GM23248 (cell line): ENCODE measurements at regions not wholly inside any gene's neighbourhood (a gene's known extent, or its start where the extent isn't known, plus 50 kb on each side); places are given as distances from the start of the nearest gene placed in this dataset.
A peak's percentile ranks its signal among the peaks of the same experiment; 100 is the strongest.

Source experiments
- DNase-seq: peaks from one replicate; pipeline ENCODE4 v3.0.0-alpha.2; 2015
- H2AFZ ChIP-seq: fragments of 200-600 bp; sonication (generic); 2 replicates; pipeline ENCODE4 v1.6.1; 2016; ENCODE audit warnings: antibody characterized with exemption
- H3F3A ChIP-seq: fragments of 200-600 bp; sonication (generic); 2 replicates; pipeline ENCODE4 v1.6.1; 2016; ENCODE audit warnings: mild to moderate bottlenecking, antibody characterized with exemption, mixed run types; ENCODE audit not compliant: insufficient read depth
- H3K27ac ChIP-seq: fragments of 200-600 bp; sonication (generic); 2 replicates; pipeline ENCODE4 v1.5.1; 2016; ENCODE audit warnings: mild to moderate bottlenecking
- H3K27me3 ChIP-seq: fragments of 200-600 bp; sonication (generic); replicated peaks from 2 replicates; pipeline ENCODE4 v1.6.1; 2016; ENCODE audit warnings: mild to moderate bottlenecking; ENCODE audit not compliant: insufficient read depth
- H3K36me3 ChIP-seq: fragments of 200-600 bp; sonication (generic); 2 replicates; pipeline ENCODE4 v1.6.1; 2016; ENCODE audit warnings: low read depth, mild to moderate bottlenecking
- H3K4me1 ChIP-seq: fragments of 200-600 bp; sonication (generic); 2 replicates; pipeline ENCODE4 v1.6.1; 2016; ENCODE audit warnings: mild to moderate bottlenecking; ENCODE audit not compliant: insufficient read depth
- H3K4me2 ChIP-seq: fragments of 200-600 bp; sonication (generic); one replicate; pipeline ENCODE4 v1.6.1; 2016; ENCODE audit warnings: mild to moderate bottlenecking; ENCODE audit not compliant: unreplicated experiment
- H3K4me3 ChIP-seq: fragments of 200-600 bp; sonication (generic); 2 replicates; pipeline ENCODE4 v1.5.1; 2016; ENCODE audit warnings: mild to moderate bottlenecking
- H3K79me2 ChIP-seq: fragments of 200-600 bp; sonication (generic); 2 replicates; pipeline ENCODE4 v1.6.1; 2016; ENCODE audit warnings: mild to moderate bottlenecking; ENCODE audit not compliant: insufficient read depth
- H3K9ac ChIP-seq: fragments of 200-600 bp; sonication (generic); 2 replicates; pipeline ENCODE4 v1.6.1; 2016; ENCODE audit warnings: mild to moderate bottlenecking
- H3K9me2 ChIP-seq: fragments of 200-600 bp; sonication (generic); 2 replicates; pipeline ENCODE4 v1.6.1; 2016; ENCODE audit warnings: mixed run types, mild to moderate bottlenecking, moderate library complexity; ENCODE audit not compliant: insufficient read depth
- H3K9me3 ChIP-seq: fragments of 200-600 bp; sonication (generic); one replicate; pipeline ENCODE4 v1.6.1; 2017; ENCODE audit warnings: low read depth
- H4K20me1 ChIP-seq: fragments of 200-600 bp; sonication (generic); 2 replicates; pipeline ENCODE4 v1.6.0; 2016; ENCODE audit not compliant: insufficient read depth
- EZH2 ChIP-seq: fragments of 200-600 bp; sonication (generic); IDR thresholded peaks from 2 replicates; pipeline ENCODE4 v1.6.1; 2018; ENCODE audit warnings: antibody characterized with exemption, mild to moderate bottlenecking; ENCODE audit not compliant: insufficient read depth, poor library complexity, severe bottlenecking
- EZH2phosphoT487 ChIP-seq: fragments of 200-600 bp; sonication (generic); IDR thresholded peaks from 2 replicates; pipeline ENCODE4 v1.6.1; 2018; ENCODE audit warnings: antibody characterized with exemption, moderate library complexity, mild to moderate bottlenecking, low read depth; ENCODE audit not compliant: insufficient read depth
- WGBS, 2 experiments: methylation state at CpG; one replicate each; pipeline ENCODE4 v1.1.6; 2015 to 2017; ENCODE audit warnings: low lambda C conversion rate in 2 of 2, low coverage in 1 of 2; ENCODE audit errors: missing lambda C conversion rate in 2 of 2; 5-methylcytosine and 5-hydroxymethylcytosine counted together
- in situ Hi-C: fragments of 300-500 bp; cut with MboI; formaldehyde crosslinking; loops from 2 replicates; pipeline ENCODE4 v1.15.0; 2020

GRCh38 chr6:133595111-133595761 is 293.7 kb upstream of the TCF21 start:
- H2AFZ ChIP-seq, result peak overlapping the region; percentile 28
- no peaks in the 10 kb centered on the region for H3K27me3 ChIP-seq
- 26 to 28% methylated on average over 7 of the region's 7 CpGs for WGBS, 2 experiments
- no peaks in the 10 kb centered on the region for H3K9me3 ChIP-seq
- no peaks in the 10 kb centered on the region for H3K79me2 ChIP-seq
- no peaks in the 10 kb centered on the region for H4K20me1 ChIP-seq
- in situ Hi-C loops, result no loop called here
- H3K36me3 ChIP-seq, result no peaks in the 10 kb centered on the region
- H3K4me1 ChIP-seq, result peaks cover 42% of the 10 kb centered on the region
- H3K4me2 ChIP-seq, result peak overlapping the region; percentile 29
- no peak overlapping the region for H3K9ac ChIP-seq
- TF ChIP-seq EZH2 (no peak), EZH2phosphoT487 (0 out of 2 replicates have a peak, but pooled peaks have one; percentile 32)
- H3K9me2 ChIP-seq, result no peaks in the 10 kb centered on the region; the same call in 1 of the 2 replicates
- peaks cover 36% of the 10 kb centered on the region; the same call in 1 of the 2 replicates for H3F3A ChIP-seq
- 0 out of 2 replicates have a peak overlapping the region, but pooled peaks have one; percentile 14 for H3K4me3 ChIP-seq
- H3K27ac ChIP-seq, result no peak overlapping the region
- DNase-seq, result peak; percentile 28

GRCh38 chr6:133606852-133607251 is 282.1 kb upstream of the TCF21 start:
- Histone ChIP-seq H3K27me3 (no peaks in the 10 kb centered on the region), H3K4me2 (no peak overlapping the region), H3K4me1 (peaks cover 25% of the 10 kb centered on the region), H3K9me2 (no peaks in the 10 kb centered on the region), H3F3A (peaks cover 32% of the 10 kb centered on the region), H3K27ac (no peak overlapping the region), H2AFZ (no peak overlapping the region), H3K36me3 (no peaks in the 10 kb centered on the region), H3K9me3 (no peaks in the 10 kb centered on the region), H4K20me1 (no peaks in the 10 kb centered on the region), H3K4me3 (no peak overlapping the region), H3K79me2 (no peaks in the 10 kb centered on the region), H3K9ac (no peak overlapping the region)
- no peak for DNase-seq
- WGBS, 2 experiments, result 73 to 79% methylated on average over 3 of the region's 3 CpGs
- TF ChIP-seq EZH2phosphoT487 (no peak), EZH2 (no peak)
- in situ Hi-C loops, result no loop called here

GRCh38 chr6:133608620-133609019 is 280.3 kb upstream of the TCF21 start:
- no peaks in the 10 kb centered on the region for H3K9me3 ChIP-seq
- H3K4me3 ChIP-seq, result no peak overlapping the region
- in situ Hi-C loops, result no loop called here
- no peak overlapping the region for H2AFZ ChIP-seq
- H3K79me2 ChIP-seq, result no peaks in the 10 kb centered on the region
- H3K27me3 ChIP-seq, result no peaks in the 10 kb centered on the region
- DNase-seq, result no peak
- H4K20me1 ChIP-seq, result no peaks in the 10 kb centered on the region
- TF ChIP-seq EZH2phosphoT487 (no peak), EZH2 (no peak)
- H3K9ac ChIP-seq, result no peak overlapping the region
- 89% methylated on average over 9 of the region's 9 CpGs for WGBS, 2 experiments
- peaks cover 25% of the 10 kb centered on the region for H3K4me1 ChIP-seq
- H3K9me2 ChIP-seq, result no peaks in the 10 kb centered on the region
- no peak overlapping the region for H3K4me2 ChIP-seq
- H3K36me3 ChIP-seq, result no peaks in the 10 kb centered on the region
- peaks cover 34% of the 10 kb centered on the region for H3F3A ChIP-seq
- H3K27ac ChIP-seq, result peak overlapping the region; percentile 94

GRCh38 chr6:133609415-133610226 is 279.3 kb upstream of the TCF21 start:
- H3K27me3 ChIP-seq, result no peaks in the 10 kb centered on the region
- no peaks in the 10 kb centered on the region for H4K20me1 ChIP-seq
- peaks cover 34% of the 10 kb centered on the region for H3F3A ChIP-seq
- no peaks in the 10 kb centered on the region for H3K9me2 ChIP-seq
- DNase-seq, result peak; percentile 98
- in situ Hi-C loops, result no loop called here
- peak overlapping the region; percentile 20 for H2AFZ ChIP-seq
- H3K9ac ChIP-seq, result peak overlapping the region; percentile 69
- no peak overlapping the region for H3K4me3 ChIP-seq
- H3K36me3 ChIP-seq, result no peaks in the 10 kb centered on the region
- peak overlapping the region; percentile 94 for H3K27ac ChIP-seq
- peaks cover 25% of the 10 kb centered on the region for H3K4me1 ChIP-seq
- peak overlapping the region; percentile 37 for H3K4me2 ChIP-seq
- H3K9me3 ChIP-seq, result no peaks in the 10 kb centered on the region
- 0% methylated on average over 2 of the region's 2 CpGs for WGBS, 2 experiments
- TF ChIP-seq EZH2, result no peak
- TF ChIP-seq EZH2phosphoT487, result no peak
- no peaks in the 10 kb centered on the region for H3K79me2 ChIP-seq
